ENCODE measurements at regions not wholly inside any gene's neighbourhood (a gene's known extent, or its start where the extent isn't known, plus 50 kb on each side); places are given as distances from the start of the nearest gene placed in this dataset.

GRCh38 chr6:19159089-19159488, 678.1 kb upstream of the ID4 start:
- DNase-seq (ENCODE audit: low spot score) = no peak
- no peak overlapping the region for H3K27ac ChIP-seq
- POLR2A ChIA-PET (ENCODE audit: low non-redundant PET) = no interaction called here
- CTCF ChIA-PET = no interaction called here
- TF ChIP-seq, protein P1, sequence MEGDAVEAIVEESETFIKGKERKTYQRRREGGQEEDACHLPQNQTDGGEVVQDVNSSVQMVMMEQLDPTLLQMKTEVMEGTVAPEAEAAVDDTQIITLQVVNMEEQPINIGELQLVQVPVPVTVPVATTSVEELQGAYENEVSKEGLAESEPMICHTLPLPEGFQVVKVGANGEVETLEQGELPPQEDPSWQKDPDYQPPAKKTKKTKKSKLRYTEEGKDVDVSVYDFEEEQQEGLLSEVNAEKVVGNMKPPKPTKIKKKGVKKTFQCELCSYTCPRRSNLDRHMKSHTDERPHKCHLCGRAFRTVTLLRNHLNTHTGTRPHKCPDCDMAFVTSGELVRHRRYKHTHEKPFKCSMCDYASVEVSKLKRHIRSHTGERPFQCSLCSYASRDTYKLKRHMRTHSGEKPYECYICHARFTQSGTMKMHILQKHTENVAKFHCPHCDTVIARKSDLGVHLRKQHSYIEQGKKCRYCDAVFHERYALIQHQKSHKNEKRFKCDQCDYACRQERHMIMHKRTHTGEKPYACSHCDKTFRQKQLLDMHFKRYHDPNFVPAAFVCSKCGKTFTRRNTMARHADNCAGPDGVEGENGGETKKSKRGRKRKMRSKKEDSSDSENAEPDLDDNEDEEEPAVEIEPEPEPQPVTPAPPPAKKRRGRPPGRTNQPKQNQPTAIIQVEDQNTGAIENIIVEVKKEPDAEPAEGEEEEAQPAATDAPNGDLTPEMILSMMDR (conservative IDR thresholded peaks at IDR 0.05; ENCODE audit: low read depth) = no peak

GRCh38 chr6:19159561-19159960, 677.6 kb upstream of the ID4 start:
- ChIA-PET CTCF (no interaction called here), POLR2A (ENCODE audit: low non-redundant PET) (no interaction called here)
- DNase-seq (ENCODE audit: low spot score) = no peak
- TF ChIP-seq, protein P1 (conservative IDR thresholded peaks at IDR 0.05; ENCODE audit: low read depth) = no peak
- H3K27ac ChIP-seq = no peak overlapping the region

GRCh38 chr6:19160081-19160730, 677.0 kb upstream of the ID4 start:
- H3K27ac ChIP-seq = no peak overlapping the region
- no peak for DNase-seq (ENCODE audit: low spot score)
- TF ChIP-seq, protein P1 (conservative IDR thresholded peaks at IDR 0.05; ENCODE audit: low read depth) = no peak
- ChIA-PET CTCF (no interaction called here), POLR2A (ENCODE audit: low non-redundant PET) (no interaction called here)

- no peak overlapping the region for H3K27ac ChIP-seq
- TF ChIP-seq, protein P1 (conservative IDR thresholded peaks at IDR 0.05; ENCODE audit: low read depth) = no peak
- ChIA-PET CTCF (no interaction called here), POLR2A (ENCODE audit: low non-redundant PET) (no interaction called here)
- no peak for DNase-seq (ENCODE audit: low spot score)
These were observed 669.9 kb upstream of the ID4 start for GRCh38 chr6:19167251-19167650.

DNA sequence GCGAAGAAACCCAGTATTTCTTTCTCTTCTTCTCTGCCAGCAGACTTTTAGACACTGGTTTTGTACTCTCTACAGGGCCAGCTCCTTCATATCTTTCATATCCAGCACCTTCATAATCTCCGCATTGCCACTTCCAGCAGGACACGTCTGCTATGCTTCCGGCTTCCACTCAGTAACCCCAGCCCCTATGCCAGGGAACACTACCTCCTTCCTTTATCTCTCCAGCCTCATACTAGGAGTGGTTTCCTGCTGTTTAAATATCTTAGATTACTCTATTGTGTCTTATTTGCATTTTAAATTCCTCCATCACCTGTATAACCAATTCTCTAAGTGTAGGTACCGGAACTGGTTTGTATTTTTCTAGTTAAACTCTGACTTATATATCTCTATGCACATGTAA, 667.8 kb upstream of the ID4 start:
- no peak overlapping the region for H3K27ac ChIP-seq
- CTCF ChIA-PET = no interaction called here
- TF ChIP-seq, protein P1 (conservative IDR thresholded peaks at IDR 0.05; ENCODE audit: low read depth) = no peak
- DNase-seq (ENCODE audit: low spot score) = no peak
- POLR2A ChIA-PET (ENCODE audit: low non-redundant PET) = no interaction called here

- DNase-seq (ENCODE audit: low spot score) = no peak
- TF ChIP-seq, protein P1 (conservative IDR thresholded peaks at IDR 0.05; ENCODE audit: low read depth) = no peak
- POLR2A ChIA-PET (ENCODE audit: low non-redundant PET) = no interaction called here
- H3K27ac ChIP-seq = no peak overlapping the region
- CTCF ChIA-PET = interaction anchor here (0.6 kb wide), 2 partner anchors 268 to 1636 kb away, joined by 3 to 4 read pairs; no protein-coding TSS in a partner anchor
These were observed 662.1 kb upstream of the ID4 start for GRCh38 chr6:19175023-19175422.

Data from RWPE1 (cell line).